ENCODE measurements at regions not wholly inside any gene's neighbourhood (a gene's known extent, or its start where the extent isn't known, plus 50 kb on each side); places are given as distances from the start of the nearest gene placed in this dataset.

DNA sequence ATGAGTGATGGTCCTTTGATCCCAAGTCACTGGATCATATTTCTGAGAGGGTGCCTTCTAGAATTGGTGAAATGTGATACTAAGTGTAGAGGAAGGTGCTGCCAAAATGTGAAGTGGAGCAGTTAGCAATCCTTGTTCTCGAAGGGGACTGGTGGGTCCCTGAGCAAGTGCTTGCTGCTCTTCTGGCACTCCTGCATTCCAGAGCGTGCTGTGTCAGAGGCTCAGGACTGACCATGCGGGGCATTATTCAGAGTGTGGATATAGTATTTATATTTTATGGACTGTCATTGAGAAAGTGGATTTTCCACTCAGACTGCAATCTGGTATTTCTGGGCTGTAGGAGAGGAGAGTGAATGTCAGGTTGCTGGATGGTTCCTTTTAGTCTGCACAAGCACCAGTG lies 152.6 kb upstream of the KL start:
- TF ChIP-seq, protein P1, sequence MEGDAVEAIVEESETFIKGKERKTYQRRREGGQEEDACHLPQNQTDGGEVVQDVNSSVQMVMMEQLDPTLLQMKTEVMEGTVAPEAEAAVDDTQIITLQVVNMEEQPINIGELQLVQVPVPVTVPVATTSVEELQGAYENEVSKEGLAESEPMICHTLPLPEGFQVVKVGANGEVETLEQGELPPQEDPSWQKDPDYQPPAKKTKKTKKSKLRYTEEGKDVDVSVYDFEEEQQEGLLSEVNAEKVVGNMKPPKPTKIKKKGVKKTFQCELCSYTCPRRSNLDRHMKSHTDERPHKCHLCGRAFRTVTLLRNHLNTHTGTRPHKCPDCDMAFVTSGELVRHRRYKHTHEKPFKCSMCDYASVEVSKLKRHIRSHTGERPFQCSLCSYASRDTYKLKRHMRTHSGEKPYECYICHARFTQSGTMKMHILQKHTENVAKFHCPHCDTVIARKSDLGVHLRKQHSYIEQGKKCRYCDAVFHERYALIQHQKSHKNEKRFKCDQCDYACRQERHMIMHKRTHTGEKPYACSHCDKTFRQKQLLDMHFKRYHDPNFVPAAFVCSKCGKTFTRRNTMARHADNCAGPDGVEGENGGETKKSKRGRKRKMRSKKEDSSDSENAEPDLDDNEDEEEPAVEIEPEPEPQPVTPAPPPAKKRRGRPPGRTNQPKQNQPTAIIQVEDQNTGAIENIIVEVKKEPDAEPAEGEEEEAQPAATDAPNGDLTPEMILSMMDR (conservative IDR thresholded peaks at IDR 0.05) = no peak
- TF ChIP-seq EZH2 (IDR thresholded peaks at IDR 0.05; ENCODE audit: low read depth) = no peak
